Breast epithelium (tissue), 4 donors: ENCODE measurements at regions not wholly inside any gene's neighbourhood (a gene's known extent, or its start where the extent isn't known, plus 50 kb on each side); places are given as distances from the start of the nearest gene placed in this dataset.

Experiments used
- DNase-seq, 2 donors: peaks; one replicate each; pipeline ENCODE4 v3.0.0-alpha.2; 2019; ENCODE audit warnings: low spot score in 2 of 2
- H3K27ac ChIP-seq, 2 donors: fragments of 200-600 bp; sonication (generic) in 1 of 2; one replicate each; pipeline ENCODE4 v1.5.1; 2016 to 2019; ENCODE audit warnings: mild to moderate bottlenecking in 1 of 2
- H3K27me3 ChIP-seq, 2 donors: fragments of 200-600 bp; sonication (generic) in 1 of 2; one replicate each; pipeline versions ENCODE4 v1.5.1 to v1.6.0; 2017 to 2019; ENCODE audit warnings: control low read depth in 1 of 2, mild to moderate bottlenecking in 1 of 2
- H3K36me3 ChIP-seq: fragments of 200-600 bp; one replicate; pipeline ENCODE4 v1.5.1; 2019
- H3K4me1 ChIP-seq, 2 donors: fragments of 200-600 bp; sonication (generic); one replicate each; pipeline ENCODE4 v1.5.1; 2016 to 2019; ENCODE audit warnings: control low read depth in 1 of 2
- H3K4me3 ChIP-seq, 3 donors: fragments of 200-600 bp; sonication (generic); 1 replicate in 2 of 3; 2 replicates in 1 of 3; pipeline ENCODE4 v1.5.1; 2016 to 2019; ENCODE audit warnings: mild to moderate bottlenecking in 3 of 3, moderate library complexity in 2 of 3
- H3K9me3 ChIP-seq, 2 donors: fragments of 200-600 bp; sonication (generic) in 1 of 2; one replicate each; pipeline ENCODE4 v1.5.1; 2016 to 2019; ENCODE audit warnings: control low read depth in 1 of 2
- POLR2A ChIP-seq: fragments of 450-650 bp; IDR thresholded peaks from one replicate; pipeline ENCODE4 v1.6.1; 2016; ENCODE audit warnings: antibody characterized with exemption, mild to moderate bottlenecking, moderate library complexity
- POLR2AphosphoS5 ChIP-seq, 3 donors: sonication (generic); formaldehyde crosslinking; IDR thresholded peaks; one replicate each; pipeline ENCODE4 v1.6.1; 2017; ENCODE audit warnings: antibody characterized with exemption in 3 of 3
- intact Hi-C: fragments of 100-400 bp; cut with DNase I; formaldehyde crosslinking; loops from one replicate; pipeline ENCODE4 v1.15.1; 2023; ENCODE audit warnings: low total_unique reads
- TF ChIP-seq, protein P1 (sequence below), 3 donors: fragments of 450-650 bp; IDR thresholded peaks; one replicate each; pipeline ENCODE4 v1.5.1; 2016 to 2017; ENCODE audit warnings: antibody characterized with exemption in 3 of 3, mild to moderate bottlenecking in 3 of 3, moderate library complexity in 3 of 3

- Histone ChIP-seq H3K27ac (no peak overlapping the region), H3K27me3 (no peaks in the 10 kb centered on the region), H3K9me3 (no peaks in the 10 kb centered on the region), H3K36me3 (no peaks in the 10 kb centered on the region), H3K4me3 (no peak overlapping the region), H3K4me1 (no peaks in the 10 kb centered on the region)
- no peak for DNase-seq
- intact Hi-C loops: loop anchor here (5.0 kb wide), 1 partner anchor 818 kb away; no protein-coding TSS in a partner anchor
- no peak for TF ChIP-seq POLR2AphosphoS5 (IDR thresholded peaks at IDR 0.05)
- TF ChIP-seq POLR2A: no peak
- TF ChIP-seq, protein P1, sequence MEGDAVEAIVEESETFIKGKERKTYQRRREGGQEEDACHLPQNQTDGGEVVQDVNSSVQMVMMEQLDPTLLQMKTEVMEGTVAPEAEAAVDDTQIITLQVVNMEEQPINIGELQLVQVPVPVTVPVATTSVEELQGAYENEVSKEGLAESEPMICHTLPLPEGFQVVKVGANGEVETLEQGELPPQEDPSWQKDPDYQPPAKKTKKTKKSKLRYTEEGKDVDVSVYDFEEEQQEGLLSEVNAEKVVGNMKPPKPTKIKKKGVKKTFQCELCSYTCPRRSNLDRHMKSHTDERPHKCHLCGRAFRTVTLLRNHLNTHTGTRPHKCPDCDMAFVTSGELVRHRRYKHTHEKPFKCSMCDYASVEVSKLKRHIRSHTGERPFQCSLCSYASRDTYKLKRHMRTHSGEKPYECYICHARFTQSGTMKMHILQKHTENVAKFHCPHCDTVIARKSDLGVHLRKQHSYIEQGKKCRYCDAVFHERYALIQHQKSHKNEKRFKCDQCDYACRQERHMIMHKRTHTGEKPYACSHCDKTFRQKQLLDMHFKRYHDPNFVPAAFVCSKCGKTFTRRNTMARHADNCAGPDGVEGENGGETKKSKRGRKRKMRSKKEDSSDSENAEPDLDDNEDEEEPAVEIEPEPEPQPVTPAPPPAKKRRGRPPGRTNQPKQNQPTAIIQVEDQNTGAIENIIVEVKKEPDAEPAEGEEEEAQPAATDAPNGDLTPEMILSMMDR (IDR thresholded peaks at IDR 0.05): no peak
Measured at GRCh38 chr13:65855242-65855805, 1374.8 kb downstream of the PCDH9 start.

DNA sequence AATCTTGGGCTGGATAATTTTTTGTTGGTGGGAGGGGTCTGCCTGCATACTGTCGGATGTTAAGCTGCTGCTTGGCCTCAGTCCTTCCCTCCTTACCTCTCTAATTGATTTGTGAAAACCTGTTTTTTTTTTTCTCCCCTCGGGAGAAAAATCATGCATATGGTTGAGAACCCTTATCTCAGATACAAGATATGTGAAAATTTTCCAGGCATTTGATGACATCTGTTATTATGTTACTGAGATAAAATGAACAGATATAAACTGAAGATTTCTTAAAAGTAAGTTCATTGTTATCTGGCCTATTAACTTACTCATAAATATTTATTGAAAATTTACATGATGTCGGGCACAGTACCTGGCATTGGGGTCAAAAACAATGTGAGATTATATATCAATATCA, 1375.7 kb downstream of the PCDH9 start:
- TF ChIP-seq POLR2A (no peak), POLR2AphosphoS5 (IDR thresholded peaks at IDR 0.05) (no peak)
- TF ChIP-seq, protein P1 (IDR thresholded peaks at IDR 0.05): no peak
- Histone ChIP-seq H3K36me3 (no peaks in the 10 kb centered on the region), H3K27me3 (no peaks in the 10 kb centered on the region), H3K9me3 (no peaks in the 10 kb centered on the region), H3K4me1 (no peaks in the 10 kb centered on the region), H3K4me3 (no peak overlapping the region), H3K27ac (no peak overlapping the region)
- intact Hi-C loops: no loop called here
- DNase-seq: no peak

DNA sequence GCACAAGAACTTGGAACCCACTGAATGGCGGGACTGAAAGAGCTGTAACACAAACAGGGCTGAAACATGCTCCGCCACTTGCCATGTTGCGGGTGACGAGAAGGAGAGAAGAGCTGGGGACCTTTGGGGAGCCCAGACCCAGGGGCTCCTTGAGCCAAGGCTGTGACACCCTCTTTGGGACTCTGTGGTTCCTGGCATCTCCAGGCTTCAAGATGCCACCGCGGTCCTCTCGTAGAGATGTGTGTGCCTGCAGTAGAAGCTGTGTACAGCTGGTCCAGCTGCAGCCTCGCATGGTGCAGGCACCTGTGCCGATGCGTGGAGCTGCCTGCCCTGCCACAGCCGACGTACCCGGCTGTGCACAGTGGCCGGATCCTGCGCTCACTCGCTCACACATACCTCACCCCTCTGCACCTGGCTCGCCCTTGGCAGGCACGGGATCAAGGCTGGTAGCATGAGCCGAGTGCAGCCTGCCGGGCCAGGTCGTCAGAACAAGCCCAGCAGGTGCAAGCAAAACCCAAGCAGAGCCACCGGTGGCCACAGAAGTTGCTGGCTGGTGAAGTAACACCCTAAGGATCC, 1385.8 kb downstream of the PCDH9 start:
- TF ChIP-seq POLR2A: no peak
- no peak for TF ChIP-seq POLR2AphosphoS5 (IDR thresholded peaks at IDR 0.05)
- TF ChIP-seq, protein P1 (IDR thresholded peaks at IDR 0.05): no peak
- no peak overlapping the region for H3K4me3 ChIP-seq
- no peaks in the 10 kb centered on the region for H3K27me3 ChIP-seq
- DNase-seq: no peak
- no peak overlapping the region for H3K27ac ChIP-seq
- no peaks in the 10 kb centered on the region for H3K4me1 ChIP-seq
- H3K9me3 ChIP-seq: no peaks in the 10 kb centered on the region
- H3K36me3 ChIP-seq: no peaks in the 10 kb centered on the region
- intact Hi-C loops: no loop called here

DNA sequence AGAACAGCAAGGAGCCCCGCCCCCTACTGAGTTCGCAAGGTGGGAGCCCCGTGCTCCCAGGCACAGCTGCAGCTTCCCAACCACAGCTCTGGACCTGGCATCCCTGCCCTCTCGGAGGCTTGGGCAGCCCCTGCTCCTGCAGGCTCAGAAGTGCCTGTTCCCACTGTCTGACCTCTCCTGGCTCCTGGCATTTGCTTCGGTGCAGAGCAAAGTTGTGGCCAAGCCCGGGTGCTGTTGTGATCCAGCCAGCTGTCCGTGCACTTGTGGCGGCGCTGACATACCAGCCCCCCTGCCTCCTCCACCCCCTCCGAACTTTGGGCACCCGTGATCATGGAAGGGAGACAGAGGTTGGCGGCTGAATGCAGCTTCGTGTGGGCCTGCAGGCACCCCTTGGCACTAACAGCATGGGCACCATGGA, 1386.8 kb downstream of the PCDH9 start:
- TF ChIP-seq, protein P1 (IDR thresholded peaks at IDR 0.05): no peak
- TF ChIP-seq POLR2AphosphoS5 (IDR thresholded peaks at IDR 0.05): no peak
- no peak for TF ChIP-seq POLR2A
- Histone ChIP-seq H3K4me1 (no peaks in the 10 kb centered on the region), H3K27me3 (no peaks in the 10 kb centered on the region), H3K36me3 (no peaks in the 10 kb centered on the region), H3K27ac (no peak overlapping the region), H3K9me3 (no peaks in the 10 kb centered on the region), H3K4me3 (no peak overlapping the region)
- DNase-seq: no peak
- intact Hi-C loops: no loop called here

DNA sequence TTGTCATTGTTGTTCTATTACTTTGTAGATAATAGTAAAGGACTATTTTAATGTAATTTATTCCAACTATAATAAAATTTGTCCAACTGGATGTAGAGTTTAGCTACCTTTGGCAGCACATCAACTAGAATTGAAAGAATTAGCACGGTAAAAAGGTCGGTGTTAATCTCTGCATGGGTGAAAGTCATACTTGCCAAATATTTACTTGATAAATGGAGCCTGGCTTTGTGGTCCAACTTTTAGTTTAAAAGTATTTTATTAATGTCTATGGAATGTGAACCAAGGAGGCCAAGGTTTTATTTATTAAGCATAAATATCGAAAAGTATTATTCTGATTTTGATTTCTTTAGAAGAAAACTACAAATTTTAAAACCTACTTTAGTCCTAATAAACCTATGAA, 1389.0 kb downstream of the PCDH9 start:
- Histone ChIP-seq H3K36me3 (no peaks in the 10 kb centered on the region), H3K27ac (no peak overlapping the region), H3K9me3 (no peaks in the 10 kb centered on the region), H3K27me3 (no peaks in the 10 kb centered on the region), H3K4me1 (no peaks in the 10 kb centered on the region), H3K4me3 (no peak overlapping the region)
- TF ChIP-seq, protein P1 (IDR thresholded peaks at IDR 0.05): no peak
- TF ChIP-seq POLR2AphosphoS5 (IDR thresholded peaks at IDR 0.05) (no peak), POLR2A (no peak)
- no peak for DNase-seq
- intact Hi-C loops: no loop called here
